ENCODE measurements at regions not wholly inside any gene's neighbourhood (a gene's known extent, or its start where the extent isn't known, plus 50 kb on each side); places are given as distances from the start of the nearest gene placed in this dataset.
"Not testable (repeated sequence)": the region's sequence is repeated elsewhere in the genome, so short reads cannot be mapped to it uniquely, and the experiment has no call there.

DNA sequence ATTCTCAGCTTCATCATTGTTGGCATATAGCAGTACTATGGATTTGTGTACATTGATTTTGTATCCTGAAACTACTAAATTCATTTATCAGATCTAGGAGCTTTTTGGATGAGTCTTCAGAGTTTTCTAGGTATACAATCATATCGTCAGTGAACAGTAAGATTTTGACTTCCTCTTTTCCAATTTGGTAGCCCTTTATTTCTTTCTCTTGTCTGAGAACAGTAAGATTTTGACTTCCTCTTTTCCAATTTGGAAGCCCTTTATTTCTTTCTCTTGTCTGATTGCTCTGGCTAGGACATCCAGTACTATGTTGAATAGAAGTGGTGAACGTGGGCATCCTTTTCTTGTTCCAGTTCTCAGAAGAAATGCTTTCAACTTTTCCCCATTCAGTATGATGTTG, 140.4 kb upstream of the B3GAT2 start:
- WGBS = 100% methylated on average over 1 of the region's 2 CpGs
- H3K4me3 ChIP-seq (ENCODE audit: insufficient read depth in 1 of 2, low read depth in 1 of 2, low read length in 2 of 2) = not testable (repeated sequence)

DNA sequence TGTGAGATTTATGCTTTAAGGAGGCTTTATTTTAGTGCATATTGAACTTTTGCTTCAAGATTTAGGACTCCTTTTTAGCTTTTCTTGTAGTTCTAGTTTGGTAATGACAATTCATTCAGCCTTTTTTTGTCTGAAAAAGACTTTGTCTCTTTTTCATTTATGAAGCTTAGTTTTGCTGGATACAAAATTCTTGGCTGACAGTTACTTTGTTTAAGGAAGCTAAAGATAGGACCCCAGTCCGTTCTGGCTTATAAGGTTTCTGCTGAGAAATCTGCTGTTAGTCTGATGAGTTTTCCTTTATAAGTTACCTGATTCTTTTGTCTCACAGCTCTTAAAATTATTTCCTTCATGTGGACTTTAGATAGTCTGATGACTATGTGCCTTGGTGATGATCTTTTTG, 142.8 kb upstream of the B3GAT2 start:
- H3K36me3 ChIP-seq (ENCODE audit: control insufficient read depth in 1 of 2, insufficient read depth in 2 of 2, low read depth in 1 of 2, low read length in 2 of 2) = no peaks in the 10 kb centered on the region
- H2BK12ac ChIP-seq (ENCODE audit: low read length in 2 of 2) = no peak overlapping the region
- no peak overlapping the region for H2BK5ac ChIP-seq (ENCODE audit: low read depth, low read length, poor library complexity, severe bottlenecking)
- H3K9me3 ChIP-seq (ENCODE audit: control insufficient read depth, low read length) = peaks cover 25% of the 10 kb centered on the region
- DNase-seq = no peak
- no peak overlapping the region for H3K27ac ChIP-seq (ENCODE audit: low read length, poor library complexity, severe bottlenecking)
- no peaks in the 10 kb centered on the region for H3K79me1 ChIP-seq (replicated peaks; ENCODE audit: low read length, poor library complexity, severe bottlenecking)
- WGBS = 88% methylated on average over 1 of the region's 1 CpG
- H3K4me1 ChIP-seq (ENCODE audit: control insufficient read depth, insufficient read depth, low read depth, low read length) = peaks cover 1% of the 10 kb centered on the region
- H2BK120ac ChIP-seq (ENCODE audit: low read depth, low read length) = no peak overlapping the region
- no peak overlapping the region for H3K4ac ChIP-seq (ENCODE audit: low read depth in 1 of 2, low read length in 2 of 2)
- H3K4me3 ChIP-seq (ENCODE audit: insufficient read depth in 1 of 2, low read depth in 1 of 2, low read length in 2 of 2) = no peak overlapping the region
- H3K27me3 ChIP-seq (ENCODE audit: control insufficient read depth in 1 of 2, insufficient read depth in 1 of 2, low read length in 2 of 2) = no peaks in the 10 kb centered on the region
- no peak overlapping the region for H2AK5ac ChIP-seq (ENCODE audit: low read length, severe bottlenecking)
- no peak overlapping the region for H2BK15ac ChIP-seq (ENCODE audit: low read depth, poor library complexity, severe bottlenecking)
- no peak overlapping the region for H3K18ac ChIP-seq (ENCODE audit: low read depth in 1 of 2, low read length in 2 of 2)
- no peak overlapping the region for H3K23ac ChIP-seq (ENCODE audit: low read length in 2 of 2)
- H3K14ac ChIP-seq (ENCODE audit: low read length in 2 of 2) = no peak overlapping the region
- no peak overlapping the region for H4K91ac ChIP-seq (ENCODE audit: low read length)
- no peak overlapping the region for H2AFZ ChIP-seq (ENCODE audit: low read depth, low read length)
- H3K9ac ChIP-seq (ENCODE audit: low read length) = no peak overlapping the region
- no peak overlapping the region for H4K8ac ChIP-seq (ENCODE audit: low read length)
- H3K4me2 ChIP-seq (ENCODE audit: low read length, poor library complexity, severe bottlenecking) = no peak overlapping the region

More for the DNA sequence above, 140.4 kb upstream of the B3GAT2 start:
- not testable (repeated sequence) for H3K27ac ChIP-seq (ENCODE audit: low read length, poor library complexity, severe bottlenecking); H3K4me1 ChIP-seq (ENCODE audit: control insufficient read depth, insufficient read depth, low read depth, low read length); H3K79me1 ChIP-seq (replicated peaks; ENCODE audit: low read length, poor library complexity, severe bottlenecking); H3K23ac ChIP-seq (ENCODE audit: low read length in 2 of 2); H3K9ac ChIP-seq (ENCODE audit: low read length); H4K8ac ChIP-seq (ENCODE audit: low read length); H2BK120ac ChIP-seq (ENCODE audit: low read depth, low read length); H2AFZ ChIP-seq (ENCODE audit: low read depth, low read length); H2AK5ac ChIP-seq (ENCODE audit: low read length, severe bottlenecking); H2BK15ac ChIP-seq (ENCODE audit: low read depth, poor library complexity, severe bottlenecking); H3K36me3 ChIP-seq (ENCODE audit: control insufficient read depth in 1 of 2, insufficient read depth in 2 of 2, low read depth in 1 of 2, low read length in 2 of 2); H3K4ac ChIP-seq (ENCODE audit: low read depth in 1 of 2, low read length in 2 of 2); H2BK5ac ChIP-seq (ENCODE audit: low read depth, low read length, poor library complexity, severe bottlenecking); H3K14ac ChIP-seq (ENCODE audit: low read length in 2 of 2); H3K4me2 ChIP-seq (ENCODE audit: low read length, poor library complexity, severe bottlenecking); H2BK12ac ChIP-seq (ENCODE audit: low read length in 2 of 2); DNase-seq; H3K18ac ChIP-seq (ENCODE audit: low read depth in 1 of 2, low read length in 2 of 2); H3K27me3 ChIP-seq (ENCODE audit: control insufficient read depth in 1 of 2, insufficient read depth in 1 of 2, low read length in 2 of 2); H4K91ac ChIP-seq (ENCODE audit: low read length)
- H3K9me3 ChIP-seq (ENCODE audit: control insufficient read depth, low read length) = peaks cover 25% of the 10 kb centered on the region

DNA sequence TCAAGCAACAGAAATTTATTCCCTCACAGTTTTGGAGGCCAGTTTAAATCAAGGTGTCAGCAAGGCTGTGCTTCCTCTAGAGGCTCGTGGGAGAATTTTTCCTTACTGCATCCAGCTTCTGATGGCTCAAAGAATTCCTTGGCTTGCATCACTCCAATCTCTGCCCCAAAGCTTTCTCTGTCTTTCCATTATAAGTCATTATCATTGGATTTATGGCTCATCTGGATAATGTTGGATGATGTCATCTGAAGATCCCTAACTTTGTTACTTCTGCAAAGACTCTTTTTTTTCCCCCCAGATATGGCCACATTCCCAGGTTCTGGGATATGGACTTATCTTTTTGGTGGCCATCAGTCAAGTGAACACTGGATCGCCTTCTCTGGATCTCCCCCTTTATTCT, 146.3 kb upstream of the B3GAT2 start:
- Histone ChIP-seq H3K9me3 (ENCODE audit: control insufficient read depth, low read length) (peaks cover 25% of the 10 kb centered on the region), H3K18ac (ENCODE audit: low read depth in 1 of 2, low read length in 2 of 2) (no peak overlapping the region), H3K9ac (ENCODE audit: low read length) (no peak overlapping the region), H2AFZ (ENCODE audit: low read depth, low read length) (no peak overlapping the region), H4K8ac (ENCODE audit: low read length) (no peak overlapping the region), H2BK12ac (ENCODE audit: low read length in 2 of 2) (no peak overlapping the region), H3K27ac (ENCODE audit: low read length, poor library complexity, severe bottlenecking) (no peak overlapping the region), H3K27me3 (ENCODE audit: control insufficient read depth in 1 of 2, insufficient read depth in 1 of 2, low read length in 2 of 2) (no peaks in the 10 kb centered on the region), H3K4me1 (ENCODE audit: control insufficient read depth, insufficient read depth, low read depth, low read length) (peaks cover 3% of the 10 kb centered on the region), H3K4ac (ENCODE audit: low read depth in 1 of 2, low read length in 2 of 2) (no peak overlapping the region), H3K79me1 (replicated peaks; ENCODE audit: low read length, poor library complexity, severe bottlenecking) (no peaks in the 10 kb centered on the region), H3K23ac (ENCODE audit: low read length in 2 of 2) (no peak overlapping the region), H2BK120ac (ENCODE audit: low read depth, low read length) (no peak overlapping the region), H3K4me2 (ENCODE audit: low read length, poor library complexity, severe bottlenecking) (no peak overlapping the region), H3K36me3 (ENCODE audit: control insufficient read depth in 1 of 2, insufficient read depth in 2 of 2, low read depth in 1 of 2, low read length in 2 of 2) (no peaks in the 10 kb centered on the region), H3K4me3 (ENCODE audit: insufficient read depth in 1 of 2, low read depth in 1 of 2, low read length in 2 of 2) (no peak overlapping the region), H3K14ac (ENCODE audit: low read length in 2 of 2) (no peak overlapping the region), H2BK15ac (ENCODE audit: low read depth, poor library complexity, severe bottlenecking) (no peak overlapping the region), H2AK5ac (ENCODE audit: low read length, severe bottlenecking) (no peak overlapping the region), H2BK5ac (ENCODE audit: low read depth, low read length, poor library complexity, severe bottlenecking) (no peak overlapping the region), H4K91ac (ENCODE audit: low read length) (no peak overlapping the region)
- peak; percentile 56 for DNase-seq
- 67% methylated on average over 2 of the region's 2 CpGs for WGBS

DNA sequence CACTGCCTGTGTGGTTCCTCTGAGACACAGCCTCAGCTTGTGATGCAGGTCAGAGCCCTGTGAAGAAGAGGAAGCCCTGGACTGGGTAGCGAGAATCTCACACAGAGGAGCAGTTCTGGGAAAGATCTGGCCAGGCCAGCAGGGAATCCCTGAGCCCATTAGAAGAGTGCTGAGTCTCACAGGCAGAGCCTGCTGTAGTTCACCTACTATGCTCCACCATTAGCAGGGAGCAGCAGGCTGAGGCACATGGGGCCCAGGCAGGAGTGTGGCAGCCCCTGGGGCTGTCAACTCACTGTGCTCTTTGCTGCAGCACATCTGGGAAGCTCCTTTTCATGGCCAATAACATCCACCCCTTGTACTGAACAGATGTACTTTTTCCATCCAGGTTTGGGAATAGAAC, 146.8 kb upstream of the B3GAT2 start:
- 100% methylated on average over 1 of the region's 1 CpG for WGBS
- peak overlapping the region in 1 of 2 experiments; percentile 87 for H3K14ac ChIP-seq (ENCODE audit: low read length in 2 of 2)
- H3K36me3 ChIP-seq (ENCODE audit: control insufficient read depth in 1 of 2, insufficient read depth in 2 of 2, low read depth in 1 of 2, low read length in 2 of 2) = no peaks in the 10 kb centered on the region
- H2BK5ac ChIP-seq (ENCODE audit: low read depth, low read length, poor library complexity, severe bottlenecking) = peak overlapping the region; percentile 31
- no peaks in the 10 kb centered on the region for H3K79me1 ChIP-seq (replicated peaks; ENCODE audit: low read length, poor library complexity, severe bottlenecking)
- no peak overlapping the region for H2BK12ac ChIP-seq (ENCODE audit: low read length in 2 of 2)
- no peak overlapping the region for H3K9ac ChIP-seq (ENCODE audit: low read length)
- no peak overlapping the region for H2BK15ac ChIP-seq (ENCODE audit: low read depth, poor library complexity, severe bottlenecking)
- peak overlapping the region; percentile 74 for H2AK5ac ChIP-seq (ENCODE audit: low read length, severe bottlenecking)
- H4K8ac ChIP-seq (ENCODE audit: low read length) = no peak overlapping the region
- H3K4ac ChIP-seq (ENCODE audit: low read depth in 1 of 2, low read length in 2 of 2) = no peak overlapping the region
- H3K27me3 ChIP-seq (ENCODE audit: control insufficient read depth in 1 of 2, insufficient read depth in 1 of 2, low read length in 2 of 2) = no peaks in the 10 kb centered on the region
- H2BK120ac ChIP-seq (ENCODE audit: low read depth, low read length) = no peak overlapping the region
- no peak overlapping the region for H3K27ac ChIP-seq (ENCODE audit: low read length, poor library complexity, severe bottlenecking)
- H4K91ac ChIP-seq (ENCODE audit: low read length) = no peak overlapping the region
- no peak overlapping the region for H3K18ac ChIP-seq (ENCODE audit: low read depth in 1 of 2, low read length in 2 of 2)
- peaks cover 22% of the 10 kb centered on the region for H3K9me3 ChIP-seq (ENCODE audit: control insufficient read depth, low read length)
- H3K4me3 ChIP-seq (ENCODE audit: insufficient read depth in 1 of 2, low read depth in 1 of 2, low read length in 2 of 2) = no peak overlapping the region
- no peak for DNase-seq
- peak overlapping the region in 1 of 2 experiments; percentile 32 for H3K23ac ChIP-seq (ENCODE audit: low read length in 2 of 2)
- peaks cover 4% of the 10 kb centered on the region for H3K4me1 ChIP-seq (ENCODE audit: control insufficient read depth, insufficient read depth, low read depth, low read length)
- no peak overlapping the region for H3K4me2 ChIP-seq (ENCODE audit: low read length, poor library complexity, severe bottlenecking)
- H2AFZ ChIP-seq (ENCODE audit: low read depth, low read length) = no peak overlapping the region

All from mesenchymal stem cell (in vitro differentiated cells and primary cell).